ENCODE measurements at regions not wholly inside any gene's neighbourhood (a gene's known extent, or its start where the extent isn't known, plus 50 kb on each side); places are given as distances from the start of the nearest gene placed in this dataset.

DNA sequence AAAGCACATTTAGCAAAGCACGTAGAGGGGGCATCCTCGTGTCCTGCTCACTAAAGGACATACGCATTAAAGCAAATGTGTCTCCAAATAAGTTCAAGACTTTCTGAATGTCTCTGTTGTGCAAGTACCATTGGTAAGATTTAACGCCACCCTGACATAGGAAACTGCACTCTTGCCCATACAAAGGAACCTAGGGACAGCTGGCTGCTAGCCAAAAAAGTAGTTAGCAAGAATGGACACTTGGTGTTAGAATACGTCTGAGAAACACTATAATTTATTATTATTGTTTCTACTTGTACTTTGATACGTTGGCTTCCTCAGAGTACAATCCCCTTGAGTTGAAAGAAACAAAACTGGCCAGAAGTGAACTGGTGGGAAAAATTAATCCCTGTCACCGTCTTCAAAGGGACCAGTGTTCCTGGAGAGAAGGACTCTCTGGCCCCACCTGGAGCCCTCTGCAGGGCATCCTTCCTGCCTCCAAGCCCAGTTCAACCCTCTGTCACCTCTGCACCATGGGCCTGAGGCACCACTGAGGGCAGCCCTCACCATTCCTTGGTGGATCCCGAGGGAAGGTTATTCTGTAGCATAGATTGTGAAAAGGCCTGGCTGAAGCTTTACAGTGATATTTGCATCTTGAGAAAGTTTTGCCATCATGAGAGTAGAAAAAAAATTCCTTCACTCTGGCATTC is 51.4 kb upstream of the APCDD1 start:
- TF ChIP-seq, protein P1, sequence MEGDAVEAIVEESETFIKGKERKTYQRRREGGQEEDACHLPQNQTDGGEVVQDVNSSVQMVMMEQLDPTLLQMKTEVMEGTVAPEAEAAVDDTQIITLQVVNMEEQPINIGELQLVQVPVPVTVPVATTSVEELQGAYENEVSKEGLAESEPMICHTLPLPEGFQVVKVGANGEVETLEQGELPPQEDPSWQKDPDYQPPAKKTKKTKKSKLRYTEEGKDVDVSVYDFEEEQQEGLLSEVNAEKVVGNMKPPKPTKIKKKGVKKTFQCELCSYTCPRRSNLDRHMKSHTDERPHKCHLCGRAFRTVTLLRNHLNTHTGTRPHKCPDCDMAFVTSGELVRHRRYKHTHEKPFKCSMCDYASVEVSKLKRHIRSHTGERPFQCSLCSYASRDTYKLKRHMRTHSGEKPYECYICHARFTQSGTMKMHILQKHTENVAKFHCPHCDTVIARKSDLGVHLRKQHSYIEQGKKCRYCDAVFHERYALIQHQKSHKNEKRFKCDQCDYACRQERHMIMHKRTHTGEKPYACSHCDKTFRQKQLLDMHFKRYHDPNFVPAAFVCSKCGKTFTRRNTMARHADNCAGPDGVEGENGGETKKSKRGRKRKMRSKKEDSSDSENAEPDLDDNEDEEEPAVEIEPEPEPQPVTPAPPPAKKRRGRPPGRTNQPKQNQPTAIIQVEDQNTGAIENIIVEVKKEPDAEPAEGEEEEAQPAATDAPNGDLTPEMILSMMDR (IDR thresholded peaks at IDR 0.05; ENCODE audit: extremely low read depth, low read depth, low read length): no peak
- Histone ChIP-seq H2AFZ (ENCODE audit: low read length) (no peak overlapping the region), H3K4me3 (ENCODE audit: insufficient read depth, low read length) (no peak overlapping the region), H3K27me3 (ENCODE audit: insufficient read depth, low read length) (peaks cover 11% of the 10 kb centered on the region), H3K36me3 (ENCODE audit: insufficient read depth, low read length) (no peaks in the 10 kb centered on the region), H4K20me1 (ENCODE audit: insufficient read depth, low read length) (no peaks in the 10 kb centered on the region), H3K9me3 (ENCODE audit: low read depth, low read length) (no peaks in the 10 kb centered on the region), H3K4me2 (ENCODE audit: insufficient read depth, low read length) (no peak overlapping the region), H3K4me1 (ENCODE audit: insufficient read depth, low read length) (no peaks in the 10 kb centered on the region), H3K27ac (ENCODE audit: low read depth, low read length) (no peak overlapping the region), H3K79me2 (ENCODE audit: insufficient read depth, low read length) (no peaks in the 10 kb centered on the region)
- no peak for DNase-seq (ENCODE audit: insufficient read length, low spot score, missing footprints)

DNA sequence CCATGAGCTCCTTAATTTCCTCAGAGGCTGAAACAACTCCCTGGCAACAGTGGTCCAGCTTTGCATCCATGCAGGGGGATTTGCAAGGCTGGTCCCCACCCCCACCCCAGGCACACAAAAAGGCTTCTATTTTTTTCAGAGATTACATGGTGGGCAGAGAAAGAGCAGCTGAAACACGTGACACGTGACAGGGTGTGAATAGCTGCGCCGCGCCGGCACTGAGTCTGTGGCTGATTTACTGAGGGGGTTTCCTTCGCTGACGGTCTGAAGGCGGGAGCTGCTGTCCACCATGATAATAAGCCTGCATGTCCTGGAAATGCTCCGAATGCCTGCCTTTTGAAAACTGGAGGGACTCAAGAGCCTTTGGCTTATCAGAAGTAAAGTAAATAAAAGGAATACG is 50.7 kb upstream of the APCDD1 start:
- Histone ChIP-seq H2AFZ (ENCODE audit: low read length) (no peak overlapping the region), H3K36me3 (ENCODE audit: insufficient read depth, low read length) (no peaks in the 10 kb centered on the region), H3K27me3 (ENCODE audit: insufficient read depth, low read length) (peaks cover 11% of the 10 kb centered on the region), H3K79me2 (ENCODE audit: insufficient read depth, low read length) (no peaks in the 10 kb centered on the region), H3K4me2 (ENCODE audit: insufficient read depth, low read length) (no peak overlapping the region), H3K4me3 (ENCODE audit: insufficient read depth, low read length) (no peak overlapping the region), H3K4me1 (ENCODE audit: insufficient read depth, low read length) (no peaks in the 10 kb centered on the region), H3K27ac (ENCODE audit: low read depth, low read length) (no peak overlapping the region), H4K20me1 (ENCODE audit: insufficient read depth, low read length) (no peaks in the 10 kb centered on the region), H3K9me3 (ENCODE audit: low read depth, low read length) (no peaks in the 10 kb centered on the region)
- TF ChIP-seq, protein P1 (IDR thresholded peaks at IDR 0.05; ENCODE audit: extremely low read depth, low read depth, low read length): no peak
- no peak for DNase-seq (ENCODE audit: insufficient read length, low spot score, missing footprints)

DNA sequence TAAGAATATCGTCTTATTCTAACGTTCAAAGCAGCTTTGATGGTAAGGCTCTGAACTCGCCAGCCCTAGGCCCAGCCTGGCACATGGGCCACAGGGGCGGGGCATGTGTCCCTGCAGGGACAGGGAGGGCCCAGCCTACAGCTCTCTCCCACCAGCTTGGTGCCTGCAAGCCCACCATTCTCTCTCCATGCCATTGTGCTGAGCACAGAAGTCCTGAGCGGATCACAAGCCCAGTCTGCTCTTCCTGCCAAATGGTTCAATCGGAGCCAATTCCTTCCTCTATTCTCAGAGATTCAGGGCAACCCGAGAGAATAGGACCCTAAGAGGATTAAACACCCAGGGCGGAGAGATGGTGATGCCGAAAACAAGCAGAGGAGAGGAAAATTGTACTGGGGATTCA is 50.3 kb upstream of the APCDD1 start:
- DNase-seq (ENCODE audit: insufficient read length, low spot score, missing footprints): no peak
- Histone ChIP-seq H3K4me2 (ENCODE audit: insufficient read depth, low read length) (no peak overlapping the region), H3K4me3 (ENCODE audit: insufficient read depth, low read length) (no peak overlapping the region)

More for the DNA sequence above, 50.3 kb upstream of the APCDD1 start:
- no peaks in the 10 kb centered on the region for H3K4me1 ChIP-seq (ENCODE audit: insufficient read depth, low read length)
- peaks cover 11% of the 10 kb centered on the region for H3K27me3 ChIP-seq (ENCODE audit: insufficient read depth, low read length)
- no peak overlapping the region for H3K27ac ChIP-seq (ENCODE audit: low read depth, low read length)
- no peaks in the 10 kb centered on the region for H4K20me1 ChIP-seq (ENCODE audit: insufficient read depth, low read length)
- TF ChIP-seq, protein P1 (IDR thresholded peaks at IDR 0.05; ENCODE audit: extremely low read depth, low read depth, low read length): no peak
- H2AFZ ChIP-seq (ENCODE audit: low read length): no peak overlapping the region
- H3K36me3 ChIP-seq (ENCODE audit: insufficient read depth, low read length): no peaks in the 10 kb centered on the region
- H3K79me2 ChIP-seq (ENCODE audit: insufficient read depth, low read length): no peaks in the 10 kb centered on the region
- no peaks in the 10 kb centered on the region for H3K9me3 ChIP-seq (ENCODE audit: low read depth, low read length)

All from osteoblast (primary cell).